HFFc6 (cell line): ENCODE measurements at regions not wholly inside any gene's neighbourhood (a gene's known extent, or its start where the extent isn't known, plus 50 kb on each side); places are given as distances from the start of the nearest gene placed in this dataset.

Source experiments
- DNase-seq: peaks from one replicate; pipeline ENCODE4 v3.0.0-alpha.2; 2018
- H3K27ac Mint-ChIP-seq: 2 replicates; pipeline ENCODE4 v1.8.0; 2020; ENCODE audit warnings: mild to moderate bottlenecking, mixed read lengths
- H3K27me3 Mint-ChIP-seq: 2 replicates; pipeline ENCODE4 v1.8.0; 2021; ENCODE audit warnings: mild to moderate bottlenecking, moderate library complexity, mixed read lengths; ENCODE audit not compliant: insufficient read depth
- H3K36me3 Mint-ChIP-seq: 2 replicates; pipeline ENCODE4 v1.8.0; 2021; ENCODE audit warnings: low read depth, mixed read lengths
- H3K4me1 Mint-ChIP-seq: 2 replicates; pipeline ENCODE4 v1.8.0; 2020; ENCODE audit warnings: low read depth, mixed read lengths
- H3K4me3 Mint-ChIP-seq: 2 replicates; pipeline ENCODE4 v1.8.0; 2020; ENCODE audit warnings: mild to moderate bottlenecking, moderate library complexity, mixed read lengths
- H3K9me3 Mint-ChIP-seq: 2 replicates; pipeline ENCODE4 v1.8.0; 2020; ENCODE audit warnings: mild to moderate bottlenecking, mixed read lengths
- TF ChIP-seq, protein P1 (sequence below): fragments of 200-600 bp; sonication (generic); IDR thresholded peaks from 2 replicates; pipeline ENCODE4 v1.5.0; 2021; ENCODE audit warnings: antibody characterized with exemption, mild to moderate bottlenecking

GRCh38 chr10:28418069-28418468 lies 114.8 kb upstream of the WAC start:
- no peak overlapping the region for H3K27ac Mint-ChIP-seq
- H3K4me1 Mint-ChIP-seq = no peaks in the 10 kb centered on the region
- no peak overlapping the region for H3K4me3 Mint-ChIP-seq
- H3K27me3 Mint-ChIP-seq = peaks cover under 1% of the 10 kb centered on the region; the same call in 1 of the 2 replicates
- DNase-seq = no peak
- no peaks in the 10 kb centered on the region for H3K9me3 Mint-ChIP-seq
- TF ChIP-seq, protein P1, sequence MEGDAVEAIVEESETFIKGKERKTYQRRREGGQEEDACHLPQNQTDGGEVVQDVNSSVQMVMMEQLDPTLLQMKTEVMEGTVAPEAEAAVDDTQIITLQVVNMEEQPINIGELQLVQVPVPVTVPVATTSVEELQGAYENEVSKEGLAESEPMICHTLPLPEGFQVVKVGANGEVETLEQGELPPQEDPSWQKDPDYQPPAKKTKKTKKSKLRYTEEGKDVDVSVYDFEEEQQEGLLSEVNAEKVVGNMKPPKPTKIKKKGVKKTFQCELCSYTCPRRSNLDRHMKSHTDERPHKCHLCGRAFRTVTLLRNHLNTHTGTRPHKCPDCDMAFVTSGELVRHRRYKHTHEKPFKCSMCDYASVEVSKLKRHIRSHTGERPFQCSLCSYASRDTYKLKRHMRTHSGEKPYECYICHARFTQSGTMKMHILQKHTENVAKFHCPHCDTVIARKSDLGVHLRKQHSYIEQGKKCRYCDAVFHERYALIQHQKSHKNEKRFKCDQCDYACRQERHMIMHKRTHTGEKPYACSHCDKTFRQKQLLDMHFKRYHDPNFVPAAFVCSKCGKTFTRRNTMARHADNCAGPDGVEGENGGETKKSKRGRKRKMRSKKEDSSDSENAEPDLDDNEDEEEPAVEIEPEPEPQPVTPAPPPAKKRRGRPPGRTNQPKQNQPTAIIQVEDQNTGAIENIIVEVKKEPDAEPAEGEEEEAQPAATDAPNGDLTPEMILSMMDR = no peak
- H3K36me3 Mint-ChIP-seq = no peaks in the 10 kb centered on the region

- peaks cover 6% of the 10 kb centered on the region for H3K4me1 Mint-ChIP-seq
- no peaks in the 10 kb centered on the region for H3K9me3 Mint-ChIP-seq
- H3K36me3 Mint-ChIP-seq = no peaks in the 10 kb centered on the region
- H3K27me3 Mint-ChIP-seq = peaks cover 12% of the 10 kb centered on the region
- TF ChIP-seq, protein P1 = no peak
- no peak overlapping the region for H3K4me3 Mint-ChIP-seq
- no peak for DNase-seq
- H3K27ac Mint-ChIP-seq = no peak overlapping the region
These were observed 107.5 kb upstream of the WAC start for GRCh38 chr10:28425422-28425821.

GRCh38 chr10:28426392-28427159 lies 106.3 kb upstream of the WAC start:
- DNase-seq = no peak
- Mint-ChIP-seq H3K36me3 (no peaks in the 10 kb centered on the region), H3K27ac (no peak overlapping the region), H3K27me3 (peaks cover 12% of the 10 kb centered on the region), H3K4me1 (peaks cover 10% of the 10 kb centered on the region), H3K4me3 (no peak overlapping the region), H3K9me3 (no peaks in the 10 kb centered on the region)
- TF ChIP-seq, protein P1 = no peak

DNA sequence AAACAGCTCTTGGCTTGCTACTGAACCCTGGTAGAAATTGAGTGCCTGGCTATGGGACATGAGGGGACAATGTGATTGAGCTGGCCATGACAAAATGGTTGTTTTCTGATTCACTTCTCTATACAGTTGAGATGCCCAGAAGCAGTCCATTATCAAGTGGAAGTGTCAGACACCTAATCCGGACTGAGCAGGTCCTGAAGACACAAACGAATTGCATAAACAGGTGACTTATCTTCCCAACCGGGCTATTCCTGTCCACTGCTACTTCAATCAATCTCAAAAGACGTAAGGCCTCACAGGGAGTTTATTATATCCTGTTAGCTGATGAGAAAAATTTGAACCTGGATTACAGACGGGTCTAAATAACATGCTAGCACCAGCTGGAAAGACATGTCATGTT lies 105.5 kb upstream of the WAC start:
- no peak for DNase-seq
- H3K27me3 Mint-ChIP-seq = peaks cover 12% of the 10 kb centered on the region
- no peak overlapping the region for H3K27ac Mint-ChIP-seq
- TF ChIP-seq, protein P1 = no peak
- H3K4me3 Mint-ChIP-seq = no peak overlapping the region
- H3K9me3 Mint-ChIP-seq = no peaks in the 10 kb centered on the region
- peaks cover 17% of the 10 kb centered on the region for H3K4me1 Mint-ChIP-seq
- H3K36me3 Mint-ChIP-seq = no peaks in the 10 kb centered on the region

- TF ChIP-seq, protein P1 = no peak
- DNase-seq = no peak
- H3K27me3 Mint-ChIP-seq = peaks cover 8% of the 10 kb centered on the region
- H3K36me3 Mint-ChIP-seq = no peaks in the 10 kb centered on the region
- peak overlapping the region; percentile 61; the same call in 1 of the 2 replicates for H3K4me3 Mint-ChIP-seq
- no peaks in the 10 kb centered on the region for H3K9me3 Mint-ChIP-seq
- peaks cover 18% of the 10 kb centered on the region for H3K4me1 Mint-ChIP-seq
- H3K27ac Mint-ChIP-seq = no peak overlapping the region
These were observed 103.9 kb upstream of the WAC start for GRCh38 chr10:28429045-28429444.
